SK-N-SH (cell line): ENCODE measurements at regions not wholly inside any gene's neighbourhood (a gene's known extent, or its start where the extent isn't known, plus 50 kb on each side); places are given as distances from the start of the nearest gene placed in this dataset.

ENCODE experiments used
- CTCF ChIA-PET: fragments of 300-600, 350-600 bp; formaldehyde crosslinking; extraction: SDS; loops from one replicate; lab custom pipeline; 2021; lab: Yijun Ruan, JAX
- POLR2A ChIA-PET: fragments of 350-600 bp; sonication (Branson Sonifier 250); formaldehyde crosslinking; extraction: SDS; loops from one replicate; lab custom pipeline; 2020; ENCODE audit warnings: antibody characterized with exemption, inconsistent platforms; lab: Yijun Ruan, JAX
- DNase-seq: peaks from one replicate; pipeline ENCODE4 v3.0.0; 2012
- H2AFZ ChIP-seq: fragments of 200-600 bp; sonication (generic); 2 replicates; pipeline ENCODE4 v1.8.1; 2016; ENCODE audit warnings: antibody characterized with exemption, mild to moderate bottlenecking, low read depth
- H3F3A ChIP-seq: fragments of 200-600 bp; sonication (generic); replicated peaks from 2 replicates; pipeline ENCODE3; 2016; ENCODE audit warnings: antibody characterized with exemption, mild to moderate bottlenecking; ENCODE audit not compliant: insufficient read depth
- H3K27ac ChIP-seq, 2 experiments: fragments of 200-500 bp in 1 of 2; fragments of 200-600 bp in 1 of 2; sonication (Bioruptor generic) in 1 of 2; sonication (generic), shearing (Covaris generic) in 1 of 2; 2 replicates each; pipeline versions ENCODE4 v1.5.1 to v1.6.1; 2014 to 2016; ENCODE audit warnings: low read depth in 2 of 2, inconsistent platforms in 1 of 2, low read length in 1 of 2, mild to moderate bottlenecking in 1 of 2, mixed read lengths in 1 of 2
- H3K27me3 ChIP-seq: fragments of 200-600 bp; sonication (generic), shearing (Covaris generic); 2 replicates; pipeline ENCODE4 v1.6.1; 2016; ENCODE audit warnings: mixed run types; ENCODE audit not compliant: insufficient read depth
- H3K36me3 ChIP-seq, 2 experiments: fragments of 200-500 bp in 1 of 2; fragments of 200-600 bp in 1 of 2; sonication (Bioruptor generic) in 1 of 2; sonication (generic) in 1 of 2; replicated peaks in 1 of 2; 2 replicates each; pipeline versions ENCODE3 to v1.5.1; 2014 to 2016; ENCODE audit warnings: low read length in 1 of 2, mild to moderate bottlenecking in 1 of 2; ENCODE audit not compliant: insufficient read depth in 2 of 2, control insufficient read depth in 1 of 2
- H3K4me1 ChIP-seq, 2 experiments: fragments of 200-500 bp in 1 of 2; fragments of 200-600 bp in 1 of 2; sonication (Bioruptor generic) in 1 of 2; sonication (generic), shearing (Covaris generic) in 1 of 2; 2 replicates each; pipeline versions ENCODE4 v1.5.1 to v1.6.1; 2014 to 2016; ENCODE audit warnings: low read depth in 1 of 2, low read length in 1 of 2, mixed run types in 1 of 2; ENCODE audit not compliant: insufficient read depth in 2 of 2, control insufficient read depth in 1 of 2
- H3K4me2 ChIP-seq: fragments of 200-600 bp; sonication (generic), shearing (Covaris generic); 2 replicates; pipeline ENCODE4 v1.6.1; 2017; ENCODE audit warnings: mixed run types
- H3K4me3 ChIP-seq, 2 experiments: fragments of 200-500 bp in 1 of 2; fragments of 200-600 bp in 1 of 2; sonication (Bioruptor generic) in 1 of 2; sonication (generic), shearing (Covaris generic) in 1 of 2; 2 replicates each; pipeline versions ENCODE4 v1.5.1 to v1.8.1; 2014 to 2016; ENCODE audit warnings: low read depth in 2 of 2, inconsistent platforms in 1 of 2, low read length in 1 of 2, mild to moderate bottlenecking in 1 of 2, mixed read lengths in 1 of 2, moderate library complexity in 1 of 2
- H3K79me2 ChIP-seq: fragments of 200-600 bp; sonication (generic); 2 replicates; pipeline ENCODE4 v1.8.1; 2017; ENCODE audit warnings: mild to moderate bottlenecking; ENCODE audit not compliant: insufficient read depth
- H3K9ac ChIP-seq: fragments of 200-600 bp; sonication (generic); 2 replicates; pipeline ENCODE4 v1.6.1; 2017; ENCODE audit warnings: mixed run types
- H3K9me2 ChIP-seq: fragments of 200-600 bp; sonication (generic); 2 replicates; pipeline ENCODE4 v1.6.1; 2017; ENCODE audit warnings: mixed run types
- H3K9me3 ChIP-seq: fragments of 200-600 bp; sonication (generic); 2 replicates; pipeline ENCODE4 v1.6.1; 2017; ENCODE audit warnings: mixed run types, mild to moderate bottlenecking, moderate library complexity
- H4K20me1 ChIP-seq: fragments of 200-600 bp; sonication (generic); 2 replicates; pipeline ENCODE4 v1.6.1; 2017; ENCODE audit warnings: mild to moderate bottlenecking, mixed run types; ENCODE audit not compliant: insufficient read depth
- CHD2 ChIP-seq: fragments of 150-350 bp; IDR thresholded peaks from 2 replicates; pipeline ENCODE4 v1.6.1; 2018; ENCODE audit warnings: low read length; ENCODE audit not compliant: partially characterized antibody
- CTCF ChIP-seq: fragments of 200-600 bp; sonication (generic); IDR thresholded peaks from 2 replicates; pipeline ENCODE4 v1.6.1; 2017; ENCODE audit warnings: antibody characterized with exemption, mild to moderate bottlenecking, moderate library complexity
- ELF1 ChIP-seq: IDR thresholded peaks from 2 replicates; pipeline ENCODE4 v1.4.0; 2012
- EP300 ChIP-seq, 2 experiments: IDR thresholded peaks; 2 replicates each; pipeline versions ENCODE4 v1.4.0 to v1.6.1; 2012; ENCODE audit warnings: borderline replicate concordance in 1 of 2, low read depth in 1 of 2, low read length in 1 of 2
- EZH2phosphoT487 ChIP-seq: fragments of 200-600 bp; sonication (generic); IDR thresholded peaks from 2 replicates; pipeline ENCODE4 v1.6.1; 2017; ENCODE audit warnings: low read depth, mixed run types, mild to moderate bottlenecking, antibody characterized with exemption, moderate library complexity, borderline replicate concordance
- FOSL2 ChIP-seq: IDR thresholded peaks from 2 replicates; pipeline ENCODE4 v1.4.0; 2012; ENCODE audit warnings: low read depth, mild to moderate bottlenecking, moderate library complexity, borderline replicate concordance
- GATA2 ChIP-seq: sonication (generic); formaldehyde crosslinking; IDR thresholded peaks from 2 replicates; pipeline ENCODE4 v1.5.0; 2020; ENCODE audit warnings: mild to moderate bottlenecking, missing genetic modification reagents
- MEF2A ChIP-seq: IDR thresholded peaks from 2 replicates; pipeline ENCODE4 v1.4.0; 2012; ENCODE audit warnings: low read depth, borderline replicate concordance
- NFIC ChIP-seq: IDR thresholded peaks from 2 replicates; pipeline ENCODE4 v1.4.0; 2012; ENCODE audit warnings: borderline replicate concordance
- POLR2AphosphoS5 ChIP-seq: IDR thresholded peaks from 2 replicates; pipeline ENCODE4 v1.6.1; 2012; ENCODE audit warnings: low read depth, low read length
- RFX5 ChIP-seq: IDR thresholded peaks from 2 replicates; pipeline ENCODE4 v1.6.1; 2012; ENCODE audit warnings: mild to moderate bottlenecking, improper control_type of control experiment, low read length
- SIN3A ChIP-seq: IDR thresholded peaks from 2 replicates; pipeline ENCODE4 v1.6.1; 2012; ENCODE audit warnings: low read depth, mild to moderate bottlenecking, low read length, moderate library complexity, borderline replicate concordance
- SMC3 ChIP-seq: IDR thresholded peaks from 2 replicates; pipeline ENCODE4 v1.6.1; 2012; ENCODE audit warnings: low read depth, low read length, improper control_type of control experiment
- TCF12 ChIP-seq: IDR thresholded peaks from 2 replicates; pipeline ENCODE4 v1.4.0; 2012
- USF1 ChIP-seq: IDR thresholded peaks from 2 replicates; pipeline ENCODE4 v1.4.0; 2012; ENCODE audit warnings: low read depth, borderline replicate concordance
- YY1 ChIP-seq: IDR thresholded peaks from 2 replicates; pipeline ENCODE4 v1.4.0; 2012; ENCODE audit warnings: low read depth, mild to moderate bottlenecking
- WGBS: methylation state at CpG from one replicate; pipeline ENCODE4 v1.1.6; 2017; ENCODE audit warnings: low lambda C conversion rate; 5-methylcytosine and 5-hydroxymethylcytosine counted together
- TF ChIP-seq, protein P1 (sequence below): IDR thresholded peaks from 2 replicates; pipeline ENCODE4; 2012
- TF ChIP-seq, protein P2 (sequence below): IDR thresholded peaks from 2 replicates; pipeline ENCODE4 v1.4.0; 2012; ENCODE audit warnings: low read depth

GRCh38 chr13:40103864-40104263 is 448.4 kb downstream of the COG6 start:
- H3K36me3 ChIP-seq = no peaks in the 10 kb centered on the region
- WGBS = 81% methylated on average over 4 of the region's 4 CpGs
- no peaks in the 10 kb centered on the region for H3K27me3 ChIP-seq
- H3K79me2 ChIP-seq = no peaks in the 10 kb centered on the region
- H3K9me3 ChIP-seq = no peaks in the 10 kb centered on the region
- H3K27ac ChIP-seq = no peak overlapping the region
- DNase-seq = no peak
- H2AFZ ChIP-seq = no peak overlapping the region
- no peak for TF ChIP-seq GATA2 (CRISPR knock-in tag)
- TF ChIP-seq NFIC = no peak
- no peak for TF ChIP-seq CTCF
- no peak for TF ChIP-seq EP300 (IDR thresholded peaks at IDR 0.05; ENCODE audit: borderline replicate concordance in 1 of 2, low read depth in 1 of 2, low read length in 1 of 2)
- TF ChIP-seq TCF12 = no peak
- no peak for TF ChIP-seq MEF2A
- no peaks in the 10 kb centered on the region for H3K9me2 ChIP-seq
- no peaks in the 10 kb centered on the region for H4K20me1 ChIP-seq
- ChIA-PET POLR2A (no interaction called here), CTCF (no interaction called here)
- no peak overlapping the region for H3K4me2 ChIP-seq
- no peak overlapping the region for H3K4me3 ChIP-seq
- H3K4me1 ChIP-seq = no peaks in the 10 kb centered on the region
- no peak overlapping the region for H3K9ac ChIP-seq
- peaks cover 3% of the 10 kb centered on the region for H3F3A ChIP-seq

DNA sequence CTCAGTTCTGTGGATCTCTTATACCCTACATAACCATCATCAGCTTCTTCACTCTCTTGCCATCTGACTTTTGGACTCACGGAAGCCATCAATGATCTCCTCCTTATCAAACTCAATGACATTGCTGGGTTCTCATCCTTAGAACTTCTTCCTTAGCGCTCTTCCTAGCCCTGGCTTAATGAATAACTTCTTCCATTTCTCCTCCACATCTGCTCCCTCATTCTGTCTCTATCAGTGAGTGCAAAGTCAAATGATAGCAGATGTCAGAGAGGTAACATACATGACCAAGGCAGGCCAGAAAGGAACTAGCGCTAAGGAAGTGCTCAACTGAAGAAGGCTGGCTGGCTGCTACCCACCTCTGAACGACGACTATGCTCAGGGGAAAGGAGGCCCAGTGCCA is 449.8 kb downstream of the COG6 start:
- no peaks in the 10 kb centered on the region for H3K79me2 ChIP-seq
- POLR2A ChIA-PET = no interaction called here
- no peaks in the 10 kb centered on the region for H3K9me3 ChIP-seq
- H3F3A ChIP-seq = peaks cover 6% of the 10 kb centered on the region
- WGBS = 62% methylated on average over 5 of the region's 5 CpGs
- TF ChIP-seq SMC3 = no peak
- TF ChIP-seq RFX5 = no peak
- no peak for TF ChIP-seq CHD2
- TF ChIP-seq FOSL2 = no peak
- TF ChIP-seq, protein P1, sequence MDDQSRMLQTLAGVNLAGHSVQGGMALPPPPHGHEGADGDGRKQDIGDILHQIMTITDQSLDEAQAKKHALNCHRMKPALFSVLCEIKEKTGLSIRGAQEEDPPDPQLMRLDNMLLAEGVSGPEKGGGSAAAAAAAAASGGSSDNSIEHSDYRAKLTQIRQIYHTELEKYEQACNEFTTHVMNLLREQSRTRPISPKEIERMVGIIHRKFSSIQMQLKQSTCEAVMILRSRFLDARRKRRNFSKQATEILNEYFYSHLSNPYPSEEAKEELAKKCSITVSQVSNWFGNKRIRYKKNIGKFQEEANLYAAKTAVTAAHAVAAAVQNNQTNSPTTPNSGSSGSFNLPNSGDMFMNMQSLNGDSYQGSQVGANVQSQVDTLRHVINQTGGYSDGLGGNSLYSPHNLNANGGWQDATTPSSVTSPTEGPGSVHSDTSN = no peak
- no peak for TF ChIP-seq SIN3A
- TF ChIP-seq, protein P2, sequence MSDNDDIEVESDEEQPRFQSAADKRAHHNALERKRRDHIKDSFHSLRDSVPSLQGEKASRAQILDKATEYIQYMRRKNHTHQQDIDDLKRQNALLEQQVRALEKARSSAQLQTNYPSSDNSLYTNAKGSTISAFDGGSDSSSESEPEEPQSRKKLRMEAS = no peak
- TF ChIP-seq USF1 = no peak
- no peak for TF ChIP-seq GATA2 (CRISPR knock-in tag)
- no peak for TF ChIP-seq ELF1
- no peak for TF ChIP-seq EZH2phosphoT487
- no peak for TF ChIP-seq POLR2AphosphoS5
- TF ChIP-seq EP300 (IDR thresholded peaks at IDR 0.05; ENCODE audit: borderline replicate concordance in 1 of 2, low read depth in 1 of 2, low read length in 1 of 2) = no peak
- no peak for TF ChIP-seq TCF12
- TF ChIP-seq CTCF = no peak
- no peak for TF ChIP-seq YY1
- H4K20me1 ChIP-seq = no peaks in the 10 kb centered on the region
- no peak overlapping the region for H2AFZ ChIP-seq
- no peak for DNase-seq
- CTCF ChIA-PET = no interaction called here
- H3K27ac ChIP-seq = no peak overlapping the region
- H3K4me2 ChIP-seq = no peak overlapping the region
- no peak overlapping the region for H3K9ac ChIP-seq
- no peaks in the 10 kb centered on the region for H3K27me3 ChIP-seq
- no peaks in the 10 kb centered on the region for H3K4me1 ChIP-seq
- H3K36me3 ChIP-seq = no peaks in the 10 kb centered on the region
- no peaks in the 10 kb centered on the region for H3K9me2 ChIP-seq
- H3K4me3 ChIP-seq = no peak overlapping the region
